WTC11 (cell line): ENCODE measurements at regions not wholly inside any gene's neighbourhood (a gene's known extent, or its start where the extent isn't known, plus 50 kb on each side); places are given as distances from the start of the nearest gene placed in this dataset.
A peak's percentile ranks its signal among the peaks of the same experiment; 100 is the strongest.

Experiments
- ATAC-seq: fragments of 200-7000 bp; cut with Tn5 transposase; 2 replicates; pipeline ENCODE4 v1.10.0; 2021; ENCODE audit warnings: mild to moderate bottlenecking, moderate library complexity
- CTCF ChIA-PET: fragments of 300-600 bp; sonication (Branson Sonifier 250); formaldehyde crosslinking; loops from one replicate; lab custom pipeline; 2021; ENCODE audit warnings: antibody characterized with exemption; lab: Charles Lee
- POLR2A ChIA-PET: fragments of 350-600 bp; sonication (Branson Sonifier 250); formaldehyde crosslinking; loops from one replicate; lab custom pipeline; 2021; ENCODE audit warnings: antibody characterized with exemption; lab: Charles Lee
- DNase-seq: peaks from one replicate; pipeline ENCODE4 v3.0.0; 2021; ENCODE audit warnings: low spot score
- H3K27ac Mint-ChIP-seq: 2 replicates; pipeline ENCODE4 v1.8.0; 2021; ENCODE audit warnings: mixed read lengths
- H3K27me3 Mint-ChIP-seq: 2 replicates; pipeline ENCODE4 v1.8.0; 2021; ENCODE audit warnings: low read depth, mild to moderate bottlenecking, moderate library complexity, mixed read lengths
- H3K36me3 Mint-ChIP-seq: 2 replicates; pipeline ENCODE4 v1.8.0; 2021; ENCODE audit warnings: mixed read lengths
- H3K4me1 Mint-ChIP-seq: 2 replicates; pipeline ENCODE4 v1.8.0; 2022; ENCODE audit warnings: mixed read lengths
- H3K4me3 Mint-ChIP-seq: 2 replicates; pipeline ENCODE4 v1.8.0; 2021; ENCODE audit warnings: mild to moderate bottlenecking, moderate library complexity, mixed read lengths
- H3K9me3 Mint-ChIP-seq: 2 replicates; pipeline ENCODE4 v1.8.0; 2021; ENCODE audit warnings: mixed read lengths
- ATF1 ChIP-seq: sonication (generic); formaldehyde crosslinking; IDR thresholded peaks from 2 replicates; pipeline ENCODE4 v1.8.1; 2023; ENCODE audit warnings: mild to moderate bottlenecking, moderate library complexity, missing genetic modification reagents
- ATF2 ChIP-seq: sonication (generic); formaldehyde crosslinking; IDR thresholded peaks from 2 replicates; pipeline ENCODE4 v1.8.1; 2022; ENCODE audit warnings: low read depth, missing genetic modification reagents, borderline replicate concordance
- CREB1 ChIP-seq: sonication (generic); formaldehyde crosslinking; IDR thresholded peaks from 2 replicates; pipeline ENCODE4 v1.8.0; 2023; ENCODE audit warnings: mild to moderate bottlenecking, missing genetic modification reagents
- CREM ChIP-seq: sonication (generic); formaldehyde crosslinking; IDR thresholded peaks from 2 replicates; pipeline ENCODE4 v1.8.1; 2022; ENCODE audit warnings: mild to moderate bottlenecking, missing genetic modification reagents, moderate library complexity
- E2F5 ChIP-seq: sonication (generic); formaldehyde crosslinking; IDR thresholded peaks from 2 replicates; pipeline ENCODE4 v1.8.1; 2022; ENCODE audit warnings: mild to moderate bottlenecking, moderate library complexity, missing genetic modification reagents
- EMX1 ChIP-seq: fragments of 250-450 bp; sonication (Bioruptor Pico); IDR thresholded peaks from 2 replicates; pipeline ENCODE4 v1.8.0; 2021; ENCODE audit warnings: mild to moderate bottlenecking
- ESRRA ChIP-seq: sonication (generic); formaldehyde crosslinking; IDR thresholded peaks from 2 replicates; pipeline ENCODE4 v1.8.1; 2022; ENCODE audit warnings: mild to moderate bottlenecking, missing genetic modification reagents, borderline replicate concordance
- FOXP1 ChIP-seq: sonication (generic); formaldehyde crosslinking; IDR thresholded peaks from 2 replicates; pipeline ENCODE4 v1.8.0; 2022; ENCODE audit warnings: missing genetic modification reagents, mild to moderate bottlenecking, moderate library complexity, borderline replicate concordance
- HMGA2 ChIP-seq: fragments of 250-450 bp; sonication (Bioruptor Pico); IDR thresholded peaks from 2 replicates; pipeline ENCODE4 v1.4.0; 2021; ENCODE audit warnings: mild to moderate bottlenecking, moderate library complexity
- IRF1 ChIP-seq: sonication (generic); formaldehyde crosslinking; IDR thresholded peaks from 2 replicates; pipeline ENCODE4 v1.8.0; 2023; ENCODE audit warnings: missing genetic modification reagents
- JAZF1 ChIP-seq: fragments of 250-450 bp; sonication (Bioruptor Pico); IDR thresholded peaks from 2 replicates; pipeline ENCODE4 v1.9.0; 2021; ENCODE audit warnings: moderate library complexity, mild to moderate bottlenecking, inconsistent platforms
- JUN ChIP-seq: sonication (generic); formaldehyde crosslinking; IDR thresholded peaks from 2 replicates; pipeline ENCODE4 v1.8.0; 2023; ENCODE audit warnings: mild to moderate bottlenecking, missing genetic modification reagents
- MAX ChIP-seq: sonication (generic); formaldehyde crosslinking; IDR thresholded peaks from 2 replicates; pipeline ENCODE4 v1.8.0; 2022; ENCODE audit warnings: mild to moderate bottlenecking, missing genetic modification reagents
- NFE2L1 ChIP-seq: sonication (generic); formaldehyde crosslinking; IDR thresholded peaks from 2 replicates; pipeline ENCODE4 v1.8.1; 2023; ENCODE audit warnings: missing genetic modification reagents
- NR2C2 ChIP-seq: sonication (generic); formaldehyde crosslinking; IDR thresholded peaks from 2 replicates; pipeline ENCODE4 v1.8.0; 2022; ENCODE audit warnings: mild to moderate bottlenecking, missing genetic modification reagents
- RELA ChIP-seq: sonication (generic); formaldehyde crosslinking; IDR thresholded peaks from 2 replicates; pipeline ENCODE4 v1.8.1; 2022; ENCODE audit warnings: missing genetic modification reagents, mild to moderate bottlenecking, borderline replicate concordance
- SMAD3 ChIP-seq: sonication (generic); formaldehyde crosslinking; IDR thresholded peaks from 2 replicates; pipeline ENCODE4 v1.8.0; 2022; ENCODE audit warnings: missing genetic modification reagents, mild to moderate bottlenecking, borderline replicate concordance
- SMAD4 ChIP-seq: sonication (generic); formaldehyde crosslinking; IDR thresholded peaks from 2 replicates; pipeline ENCODE4 v1.8.0; 2022; ENCODE audit warnings: mild to moderate bottlenecking, missing genetic modification reagents
- SOX15 ChIP-seq: fragments of 250-450 bp; sonication (Bioruptor Pico); IDR thresholded peaks from 2 replicates; pipeline ENCODE4 v1.9.0; 2021; ENCODE audit warnings: mild to moderate bottlenecking
- TP53 ChIP-seq: sonication (generic); formaldehyde crosslinking; IDR thresholded peaks from 2 replicates; pipeline ENCODE4 v1.8.1; 2023; ENCODE audit warnings: mild to moderate bottlenecking, missing genetic modification reagents
- USF1 ChIP-seq: sonication (generic); formaldehyde crosslinking; IDR thresholded peaks from 2 replicates; pipeline ENCODE4 v1.8.0; 2022; ENCODE audit warnings: mild to moderate bottlenecking, missing genetic modification reagents
- ZBTB21 ChIP-seq: sonication (generic); formaldehyde crosslinking; IDR thresholded peaks from 2 replicates; pipeline ENCODE4 v1.8.1; 2023; ENCODE audit warnings: mild to moderate bottlenecking, missing genetic modification reagents, borderline replicate concordance
- ZBTB43 ChIP-seq: sonication (generic); formaldehyde crosslinking; IDR thresholded peaks from 2 replicates; pipeline ENCODE4 v1.8.1; 2023; ENCODE audit warnings: mild to moderate bottlenecking, missing genetic modification reagents
- ZNF396 ChIP-seq: fragments of 250-450 bp; sonication (Bioruptor Pico); IDR thresholded peaks from 2 replicates; pipeline ENCODE4 v1.8.0; 2021; ENCODE audit warnings: mild to moderate bottlenecking, moderate library complexity, borderline replicate concordance
- ZNF423 ChIP-seq: fragments of 250-450 bp; sonication (Bioruptor Pico); IDR thresholded peaks from 2 replicates; pipeline ENCODE4 v2.1.2; 2022; ENCODE audit warnings: mild to moderate bottlenecking, moderate library complexity
- ZNF425 ChIP-seq: fragments of 250-450 bp; sonication (Bioruptor Pico); conservative IDR thresholded peaks from 2 replicates; pipeline ENCODE4 v1.9.0; 2021; ENCODE audit warnings: mild to moderate bottlenecking
- ZNF671 ChIP-seq: fragments of 250-450 bp; sonication (Bioruptor Pico); IDR thresholded peaks from 2 replicates; pipeline ENCODE4 v1.8.0; 2021; ENCODE audit warnings: mild to moderate bottlenecking

GRCh38 chr9:2270565-2270964 is 255.4 kb downstream of the SMARCA2 start:
- peaks cover 24% of the 10 kb centered on the region for H3K4me1 Mint-ChIP-seq
- DNase-seq (no peak), ATAC-seq (no peak)
- POLR2A ChIA-PET = no interaction called here
- H3K9me3 Mint-ChIP-seq = peaks cover 7% of the 10 kb centered on the region; the same call in 1 of the 2 replicates
- no peaks in the 10 kb centered on the region for H3K36me3 Mint-ChIP-seq
- no peak overlapping the region for H3K27ac Mint-ChIP-seq
- CTCF ChIA-PET = interaction anchor here (1.7 kb wide), 1 partner anchor 28 kb away, joined by 4 read pairs; no protein-coding TSS in a partner anchor
- no peak overlapping the region for H3K4me3 Mint-ChIP-seq
- H3K27me3 Mint-ChIP-seq = no peaks in the 10 kb centered on the region
- TF ChIP-seq SOX15 (CRISPR knock-in tag) (no peak), SMAD3 (CRISPR knock-in tag) (no peak)

- Mint-ChIP-seq H3K36me3 (no peaks in the 10 kb centered on the region), H3K27ac (no peak overlapping the region), H3K27me3 (no peaks in the 10 kb centered on the region), H3K9me3 (peaks cover 7% of the 10 kb centered on the region; the same call in 1 of the 2 replicates), H3K4me1 (peaks cover 24% of the 10 kb centered on the region), H3K4me3 (no peak overlapping the region)
- DNase-seq (peak; percentile 56), ATAC-seq (peak; percentile 82)
- POLR2A ChIA-PET = no interaction called here
- CTCF ChIA-PET = interaction anchor here (1.7 kb wide), 1 partner anchor 29 kb away, joined by 4 read pairs; no protein-coding TSS in a partner anchor
- TF ChIP-seq EMX1 (no peak), HMGA2 (CRISPR knock-in tag) (no peak), ZNF671 (CRISPR knock-in tag) (no peak), CREM (no peak), JAZF1 (no peak), ATF1 (CRISPR knock-in tag) (no peak), RELA (CRISPR knock-in tag) (no peak), IRF1 (CRISPR knock-in tag) (no peak), TP53 (CRISPR knock-in tag) (no peak), ZNF396 (CRISPR knock-in tag) (no peak), ATF2 (CRISPR knock-in tag) (no peak)
Measured at GRCh38 chr9:2271426-2271825, 256.3 kb downstream of the SMARCA2 start.

GRCh38 chr9:2274762-2275161 is 259.6 kb downstream of the SMARCA2 start:
- no peak overlapping the region; the same call in 1 of the 2 replicates for H3K27ac Mint-ChIP-seq
- DNase-seq (no peak), ATAC-seq (no peak)
- CTCF ChIA-PET = no interaction called here
- TF ChIP-seq MAX = no peak
- TF ChIP-seq E2F5 (CRISPR knock-in tag) = no peak
- no peak for TF ChIP-seq HMGA2 (CRISPR knock-in tag)
- TF ChIP-seq ZBTB21 (CRISPR knock-in tag) = no peak
- no peak for TF ChIP-seq ZNF425 (CRISPR knock-in tag)
- no peak for TF ChIP-seq SMAD4 (CRISPR knock-in tag)
- no peak for TF ChIP-seq NFE2L1 (CRISPR knock-in tag)
- no peak for TF ChIP-seq ZNF396 (CRISPR knock-in tag)
- no peak for TF ChIP-seq ZBTB43 (CRISPR knock-in tag)
- TF ChIP-seq RELA (CRISPR knock-in tag) = no peak
- TF ChIP-seq ZNF423 (CRISPR knock-in tag) = no peak
- no peak for TF ChIP-seq JUN (CRISPR knock-in tag)
- TF ChIP-seq USF1 (CRISPR knock-in tag) = no peak
- TF ChIP-seq ZNF671 (CRISPR knock-in tag) = no peak
- no peak for TF ChIP-seq ESRRA
- no peak for TF ChIP-seq CREB1 (CRISPR knock-in tag)
- TF ChIP-seq NR2C2 (CRISPR knock-in tag) = no peak
- no peak for TF ChIP-seq FOXP1 (CRISPR knock-in tag)
- 0 out of 2 replicates have a peak, but pooled peaks cover 4% of the 10 kb centered on the region for H3K9me3 Mint-ChIP-seq
- peaks cover 10% of the 10 kb centered on the region for H3K36me3 Mint-ChIP-seq
- POLR2A ChIA-PET = no interaction called here
- no peak overlapping the region for H3K4me3 Mint-ChIP-seq
- peaks cover 6% of the 10 kb centered on the region for H3K4me1 Mint-ChIP-seq
- no peaks in the 10 kb centered on the region; the same call in 1 of the 2 replicates for H3K27me3 Mint-ChIP-seq
